A673 (cell line): ENCODE measurements at regions not wholly inside any gene's neighbourhood (a gene's known extent, or its start where the extent isn't known, plus 50 kb on each side); places are given as distances from the start of the nearest gene placed in this dataset.

Experiments used
- BruUV-seq: library from RNA; stranded (reverse); fragments of 400-500 nt; replicated peaks from 2 replicates; lab custom pipeline; 2021; lab: Mats Ljungman, UMichigan
- CTCF ChIA-PET: fragments of 300-600 bp; sonication (Branson Sonifier 250); formaldehyde crosslinking; loops from one replicate; lab custom pipeline; 2022; ENCODE audit warnings: antibody characterized with exemption; lab: Charles Lee
- POLR2A ChIA-PET: fragments of 300-600 bp; sonication (Branson Sonifier 250); formaldehyde crosslinking; loops from one replicate; lab custom pipeline; 2022; ENCODE audit warnings: antibody characterized with exemption; ENCODE audit not compliant: low non-redundant PET; lab: Charles Lee
- DNase-seq: peaks from one replicate; pipeline ENCODE4 v3.0.0-alpha.2; 2015; ENCODE audit warnings: low spot score
- H3K27ac ChIP-seq: fragments of 200-600 bp; sonication (generic); 2 replicates; pipeline ENCODE4 v1.5.1; 2016; ENCODE audit warnings: mixed run types, low read depth, mild to moderate bottlenecking, mixed read lengths, antibody characterized with exemption, low read length; ENCODE audit not compliant: poor library complexity, severe bottlenecking
- H3K27me3 ChIP-seq: fragments of 200-600 bp; sonication (generic); replicated peaks from 2 replicates; pipeline ENCODE4 v1.6.1; 2017; ENCODE audit warnings: mixed run types, low read depth, mild to moderate bottlenecking, mixed read lengths, antibody characterized with exemption, low read length; ENCODE audit not compliant: insufficient read depth, poor library complexity
- H3K36me3 ChIP-seq: fragments of 200-600 bp; sonication (generic); 2 replicates; pipeline ENCODE4 v1.6.1; 2016; ENCODE audit warnings: mixed run types, mild to moderate bottlenecking, mixed read lengths, antibody characterized with exemption, low read length; ENCODE audit not compliant: insufficient read depth, poor library complexity, severe bottlenecking
- H3K4me1 ChIP-seq: fragments of 200-600 bp; sonication (generic); 2 replicates; pipeline ENCODE4 v1.6.1; 2017; ENCODE audit warnings: mixed run types, mild to moderate bottlenecking, mixed read lengths, antibody characterized with exemption, low read length; ENCODE audit not compliant: insufficient read depth, poor library complexity, severe bottlenecking
- H3K4me3 ChIP-seq: fragments of 200-600 bp; sonication (generic); 2 replicates; pipeline ENCODE4 v1.5.1; 2016; ENCODE audit warnings: low read depth, mixed run types, mild to moderate bottlenecking, mixed read lengths, low read length; ENCODE audit not compliant: poor library complexity, severe bottlenecking
- H3K9me3 ChIP-seq: fragments of 200-600 bp; sonication (generic); 2 replicates; pipeline ENCODE4 v1.6.1; 2016; ENCODE audit warnings: mixed run types, low read depth, mild to moderate bottlenecking, mixed read lengths, antibody characterized with exemption, low read length; ENCODE audit not compliant: poor library complexity, severe bottlenecking
- CTCF ChIP-seq: fragments of 300-800, 200-600 bp; sonication (generic); conservative IDR thresholded peaks from 2 replicates; pipeline ENCODE4 v1.5.1; 2017; ENCODE audit warnings: low read depth, mild to moderate bottlenecking, antibody characterized with exemption, low read length, moderate library complexity, mixed read lengths
- EZH2 ChIP-seq: fragments of 200-600 bp; sonication (generic); IDR thresholded peaks from 2 replicates; pipeline ENCODE4 v1.6.1; 2017; ENCODE audit warnings: borderline replicate concordance, low read depth, mild to moderate bottlenecking, mixed read lengths, antibody characterized with exemption, low read length; ENCODE audit not compliant: poor library complexity, severe bottlenecking
- intact Hi-C: fragments of 100-400 bp; cut with micrococcal nuclease; formaldehyde crosslinking; loops from one replicate; pipeline ENCODE4 v1.10.0; 2022; ENCODE audit not compliant: unreplicated experiment

- TF ChIP-seq CTCF = no peak
- TF ChIP-seq EZH2 = no peak
- no TSS peak for BruUV-seq
- intact Hi-C loops = no loop called here
- H3K4me3 ChIP-seq = no peak overlapping the region
- no peaks in the 10 kb centered on the region for H3K9me3 ChIP-seq
- no peak overlapping the region for H3K27ac ChIP-seq
- H3K4me1 ChIP-seq = no peaks in the 10 kb centered on the region
- no peaks in the 10 kb centered on the region for H3K27me3 ChIP-seq
- POLR2A ChIA-PET = no interaction called here
- DNase-seq = no peak
- no peaks in the 10 kb centered on the region for H3K36me3 ChIP-seq
- CTCF ChIA-PET = no interaction called here
Measured at GRCh38 chr12:20039562-20039961, 328.8 kb upstream of the PDE3A start.

- TF ChIP-seq CTCF (no peak), EZH2 (no peak)
- ChIA-PET CTCF (no interaction called here), POLR2A (no interaction called here)
- no peak for DNase-seq
- Histone ChIP-seq H3K36me3 (no peaks in the 10 kb centered on the region), H3K27ac (no peak overlapping the region), H3K4me1 (no peaks in the 10 kb centered on the region), H3K4me3 (no peak overlapping the region), H3K9me3 (no peaks in the 10 kb centered on the region), H3K27me3 (no peaks in the 10 kb centered on the region)
- BruUV-seq = no TSS peak
- intact Hi-C loops = no loop called here
Measured at GRCh38 chr12:20040184-20040583, 328.2 kb upstream of the PDE3A start.

- DNase-seq = no peak
- Histone ChIP-seq H3K9me3 (no peaks in the 10 kb centered on the region), H3K4me1 (no peaks in the 10 kb centered on the region), H3K27me3 (no peaks in the 10 kb centered on the region), H3K4me3 (no peak overlapping the region), H3K36me3 (no peaks in the 10 kb centered on the region), H3K27ac (no peak overlapping the region)
- TF ChIP-seq CTCF (no peak), EZH2 (no peak)
- ChIA-PET POLR2A (no interaction called here), CTCF (no interaction called here)
- intact Hi-C loops = no loop called here
- no TSS peak for BruUV-seq
Measured at GRCh38 chr12:20040831-20041230, 327.5 kb upstream of the PDE3A start.
